ENCODE measurements at regions not wholly inside any gene's neighbourhood (a gene's known extent, or its start where the extent isn't known, plus 50 kb on each side); places are given as distances from the start of the nearest gene placed in this dataset.

GRCh38 chr21:31597683-31598082 is 61.8 kb upstream of the SOD1 start:
- Histone ChIP-seq H3K36me3 (no peaks in the 10 kb centered on the region), H3K4me1 (no peaks in the 10 kb centered on the region), H3K27me3 (no peaks in the 10 kb centered on the region), H3K4me3 (ENCODE audit: low read depth, low read length) (no peak overlapping the region), H3K9me3 (no peaks in the 10 kb centered on the region)
- TF ChIP-seq, protein P1, sequence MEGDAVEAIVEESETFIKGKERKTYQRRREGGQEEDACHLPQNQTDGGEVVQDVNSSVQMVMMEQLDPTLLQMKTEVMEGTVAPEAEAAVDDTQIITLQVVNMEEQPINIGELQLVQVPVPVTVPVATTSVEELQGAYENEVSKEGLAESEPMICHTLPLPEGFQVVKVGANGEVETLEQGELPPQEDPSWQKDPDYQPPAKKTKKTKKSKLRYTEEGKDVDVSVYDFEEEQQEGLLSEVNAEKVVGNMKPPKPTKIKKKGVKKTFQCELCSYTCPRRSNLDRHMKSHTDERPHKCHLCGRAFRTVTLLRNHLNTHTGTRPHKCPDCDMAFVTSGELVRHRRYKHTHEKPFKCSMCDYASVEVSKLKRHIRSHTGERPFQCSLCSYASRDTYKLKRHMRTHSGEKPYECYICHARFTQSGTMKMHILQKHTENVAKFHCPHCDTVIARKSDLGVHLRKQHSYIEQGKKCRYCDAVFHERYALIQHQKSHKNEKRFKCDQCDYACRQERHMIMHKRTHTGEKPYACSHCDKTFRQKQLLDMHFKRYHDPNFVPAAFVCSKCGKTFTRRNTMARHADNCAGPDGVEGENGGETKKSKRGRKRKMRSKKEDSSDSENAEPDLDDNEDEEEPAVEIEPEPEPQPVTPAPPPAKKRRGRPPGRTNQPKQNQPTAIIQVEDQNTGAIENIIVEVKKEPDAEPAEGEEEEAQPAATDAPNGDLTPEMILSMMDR (IDR thresholded peaks at IDR 0.05; ENCODE audit: low read depth, low read length) = no peak
- DNase-seq = no peak

- no peaks in the 10 kb centered on the region for H3K9me3 ChIP-seq
- H3K4me3 ChIP-seq (ENCODE audit: low read depth, low read length) = no peak overlapping the region
- no peak for DNase-seq
- H3K27me3 ChIP-seq = no peaks in the 10 kb centered on the region
- no peaks in the 10 kb centered on the region for H3K4me1 ChIP-seq
- no peaks in the 10 kb centered on the region for H3K36me3 ChIP-seq
- TF ChIP-seq, protein P1 (IDR thresholded peaks at IDR 0.05; ENCODE audit: low read depth, low read length) = no peak
Observed at GRCh38 chr21:31596055-31596454, 63.4 kb upstream of the SOD1 start.

GRCh38 chr21:31594726-31595125 is 64.8 kb upstream of the SOD1 start:
- Histone ChIP-seq H3K9me3 (no peaks in the 10 kb centered on the region), H3K36me3 (no peaks in the 10 kb centered on the region), H3K27me3 (no peaks in the 10 kb centered on the region), H3K4me1 (no peaks in the 10 kb centered on the region), H3K4me3 (ENCODE audit: low read depth, low read length) (no peak overlapping the region)
- no peak for DNase-seq
- TF ChIP-seq, protein P1 (IDR thresholded peaks at IDR 0.05; ENCODE audit: low read depth, low read length) = no peak

GRCh38 chr21:31594279-31594678 is 65.2 kb upstream of the SOD1 start:
- no peaks in the 10 kb centered on the region for H3K9me3 ChIP-seq
- TF ChIP-seq, protein P1 (IDR thresholded peaks at IDR 0.05; ENCODE audit: low read depth, low read length) = no peak

DNA sequence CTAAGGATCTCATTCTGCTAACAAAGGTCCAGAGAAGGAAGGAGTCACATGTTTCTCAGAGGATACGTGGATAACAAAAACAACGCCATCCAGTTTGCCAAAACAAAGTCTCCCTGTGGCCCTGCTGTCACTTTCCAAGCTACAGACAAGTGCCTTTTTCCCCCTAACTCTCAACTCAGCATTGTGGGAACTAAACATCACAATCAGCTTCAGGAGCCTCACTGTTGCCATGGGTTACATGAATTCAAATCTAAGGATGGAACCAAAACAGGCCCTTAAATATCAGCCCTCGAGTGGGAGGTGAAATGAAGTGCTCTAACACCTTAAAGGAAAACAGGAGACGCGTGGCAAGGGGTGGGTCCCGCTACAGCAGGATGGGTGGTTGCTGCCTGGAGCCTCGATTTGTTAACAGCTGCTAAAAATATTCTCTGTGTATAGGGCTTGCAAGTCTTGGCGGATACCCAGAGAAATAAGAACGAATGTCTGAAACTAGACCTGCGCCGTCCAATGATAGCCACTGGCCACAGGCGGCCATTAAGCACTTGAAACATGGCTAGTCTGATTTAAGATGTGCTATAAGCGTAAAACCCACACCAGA is 66.4 kb upstream of the SOD1 start:
- Histone ChIP-seq H3K4me3 (ENCODE audit: low read depth, low read length) (no peak overlapping the region), H3K36me3 (no peaks in the 10 kb centered on the region), H3K9me3 (no peaks in the 10 kb centered on the region), H3K4me1 (no peaks in the 10 kb centered on the region), H3K27me3 (no peaks in the 10 kb centered on the region)
- TF ChIP-seq, protein P1 (IDR thresholded peaks at IDR 0.05; ENCODE audit: low read depth, low read length) = no peak
- no peak for DNase-seq

More at GRCh38 chr21:31594279-31594678, 65.2 kb upstream of the SOD1 start:
- no peaks in the 10 kb centered on the region for H3K36me3 ChIP-seq
- H3K4me1 ChIP-seq = no peaks in the 10 kb centered on the region
- no peaks in the 10 kb centered on the region for H3K27me3 ChIP-seq
- no peak overlapping the region for H3K4me3 ChIP-seq (ENCODE audit: low read depth, low read length)
- DNase-seq = no peak

DNA sequence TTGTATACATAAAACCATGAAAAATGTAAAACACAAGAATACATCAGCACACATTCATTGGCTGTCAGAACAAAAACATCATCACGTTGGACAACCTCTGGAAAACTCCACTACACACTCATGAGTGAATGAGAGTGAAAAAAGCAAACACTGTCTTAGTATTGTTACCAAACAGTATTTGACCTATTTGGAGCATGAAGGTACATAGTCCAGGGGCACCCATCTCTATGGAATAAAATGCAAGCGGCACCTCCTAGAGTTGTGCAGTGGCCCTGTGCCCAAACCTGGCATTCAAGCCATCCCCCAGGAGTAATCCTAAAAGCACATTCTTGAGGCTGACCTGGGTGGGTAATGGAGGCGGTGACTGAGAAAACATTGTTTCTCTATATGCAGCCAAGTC is 67.0 kb upstream of the SOD1 start:
- TF ChIP-seq, protein P1 (IDR thresholded peaks at IDR 0.05; ENCODE audit: low read depth, low read length) = no peak
- Histone ChIP-seq H3K4me1 (no peaks in the 10 kb centered on the region), H3K9me3 (no peaks in the 10 kb centered on the region), H3K4me3 (ENCODE audit: low read depth, low read length) (no peak overlapping the region), H3K27me3 (no peaks in the 10 kb centered on the region), H3K36me3 (no peaks in the 10 kb centered on the region)
- no peak for DNase-seq
